HG02798 (cell line): ENCODE measurements at regions not wholly inside any gene's neighbourhood (a gene's known extent, or its start where the extent isn't known, plus 50 kb on each side); places are given as distances from the start of the nearest gene placed in this dataset.

Experiments
- ATAC-seq: cut with Tn5 transposase; IDR thresholded peaks from one replicate; pipeline ENCODE4 v1.9.1; 2021; ENCODE audit warnings: mild to moderate bottlenecking; ENCODE audit not compliant: unreplicated experiment, poor library complexity

GRCh38 chr6:106886081-106886843 lies 88.3 kb downstream of the CD24 start:
- ATAC-seq = no peak

DNA sequence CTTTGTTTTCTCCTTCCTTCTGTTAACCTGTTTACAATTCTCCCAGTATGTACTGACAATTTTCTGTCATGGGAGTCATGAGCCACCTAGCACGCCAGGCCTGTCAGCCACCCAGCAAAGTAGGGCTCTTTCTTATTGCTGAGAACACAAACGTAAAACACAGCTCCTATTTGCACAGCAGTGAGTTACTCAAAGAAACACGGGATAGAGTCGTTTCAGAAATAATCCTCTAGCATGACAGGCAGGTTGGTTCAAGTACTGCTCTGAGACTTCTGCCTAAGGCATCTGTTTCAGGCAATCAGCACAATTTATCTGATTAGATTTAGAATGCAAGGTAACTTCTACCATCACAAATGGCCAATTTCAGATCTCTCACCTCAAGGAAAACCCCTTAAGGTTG lies 88.8 kb downstream of the CD24 start:
- ATAC-seq = no peak

- no peak for ATAC-seq
These were observed 90.0 kb downstream of the CD24 start for GRCh38 chr6:106884576-106884975.

DNA sequence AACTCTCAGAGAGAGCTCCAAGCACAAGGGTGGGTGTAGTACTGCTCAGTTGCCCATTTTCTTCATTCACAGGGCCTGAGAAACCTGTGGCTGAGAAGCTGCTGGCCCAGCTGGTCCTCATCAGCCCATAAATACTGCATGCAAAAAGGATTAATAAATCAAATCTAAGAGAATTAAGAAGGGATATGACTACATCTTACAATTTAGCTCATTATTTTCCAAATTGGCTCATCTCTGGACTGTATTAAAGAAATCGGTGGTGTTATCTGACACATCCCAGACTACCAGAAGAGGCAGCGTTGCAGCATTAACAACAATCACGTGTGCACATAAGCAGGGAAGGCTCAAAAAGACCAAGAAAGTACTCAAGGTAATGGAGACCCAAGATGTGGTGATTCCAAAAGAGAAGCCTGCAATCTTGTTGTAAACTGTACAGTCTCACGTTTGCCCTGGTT lies 90.7 kb downstream of the CD24 start:
- ATAC-seq = no peak

DNA sequence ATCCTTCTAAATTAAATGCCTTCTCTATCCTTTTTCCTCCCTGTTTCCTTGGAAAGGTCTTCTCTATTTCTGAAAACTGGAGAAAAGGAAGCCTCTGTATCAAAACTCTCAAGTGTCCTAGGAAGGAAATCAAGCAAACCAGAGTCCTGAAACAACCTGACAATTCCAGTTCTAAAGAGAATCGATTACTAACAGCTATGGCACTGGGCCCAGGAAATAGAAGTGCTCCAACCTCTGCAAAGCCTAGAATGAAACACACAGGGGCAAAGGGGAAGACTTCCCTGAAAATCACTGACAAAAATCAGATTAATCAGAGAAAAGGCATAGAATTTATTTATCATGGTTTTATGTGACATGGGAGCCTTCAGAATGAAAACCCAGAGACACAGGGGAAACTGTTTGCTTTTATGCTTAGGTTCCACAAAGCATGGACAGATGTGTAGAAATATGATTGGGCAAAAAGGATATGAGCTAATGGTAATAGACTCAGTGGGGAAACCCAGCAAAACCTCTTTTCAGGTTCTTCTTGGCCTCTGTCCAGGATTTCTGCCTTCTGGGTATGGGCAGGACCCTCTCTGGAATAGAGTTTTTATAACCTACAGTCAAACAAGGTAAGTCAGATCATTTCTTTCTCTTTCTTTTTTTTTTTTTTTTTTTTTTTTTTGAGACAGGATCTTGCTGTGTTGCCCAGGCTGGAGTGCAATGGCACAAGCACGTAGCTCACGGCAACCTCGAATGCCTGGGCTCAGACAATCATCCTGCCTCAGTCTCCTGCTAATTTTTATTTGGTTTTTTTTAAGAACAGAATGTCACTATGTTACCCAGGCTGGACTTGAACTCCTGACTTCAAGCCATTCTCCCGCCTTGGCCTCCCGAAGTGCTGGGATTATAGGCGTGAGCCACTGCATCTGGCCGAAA lies 91.7 kb downstream of the CD24 start:
- no peak for ATAC-seq

DNA sequence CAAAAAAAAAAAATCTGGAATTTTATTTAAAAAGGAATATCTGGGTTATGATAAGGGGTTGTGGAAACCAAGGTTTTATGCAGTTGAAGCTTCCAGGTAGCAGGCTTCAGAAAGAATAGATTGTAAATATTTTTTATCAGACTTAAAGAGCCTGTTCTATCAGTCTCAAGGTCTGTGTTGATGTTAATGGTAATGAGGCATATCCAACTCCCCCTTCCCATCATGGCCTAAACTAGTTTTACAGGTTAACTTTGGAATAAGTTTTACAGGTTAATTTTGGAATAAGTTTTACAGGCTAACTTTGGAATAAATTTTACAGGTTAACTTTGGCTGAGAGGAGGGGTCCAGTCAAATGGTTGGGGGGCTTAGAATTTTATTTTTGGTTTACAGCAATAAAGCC lies 92.4 kb downstream of the CD24 start:
- ATAC-seq = no peak

- ATAC-seq = no peak
These were observed 93.6 kb downstream of the CD24 start for GRCh38 chr6:106880952-106881351.

DNA sequence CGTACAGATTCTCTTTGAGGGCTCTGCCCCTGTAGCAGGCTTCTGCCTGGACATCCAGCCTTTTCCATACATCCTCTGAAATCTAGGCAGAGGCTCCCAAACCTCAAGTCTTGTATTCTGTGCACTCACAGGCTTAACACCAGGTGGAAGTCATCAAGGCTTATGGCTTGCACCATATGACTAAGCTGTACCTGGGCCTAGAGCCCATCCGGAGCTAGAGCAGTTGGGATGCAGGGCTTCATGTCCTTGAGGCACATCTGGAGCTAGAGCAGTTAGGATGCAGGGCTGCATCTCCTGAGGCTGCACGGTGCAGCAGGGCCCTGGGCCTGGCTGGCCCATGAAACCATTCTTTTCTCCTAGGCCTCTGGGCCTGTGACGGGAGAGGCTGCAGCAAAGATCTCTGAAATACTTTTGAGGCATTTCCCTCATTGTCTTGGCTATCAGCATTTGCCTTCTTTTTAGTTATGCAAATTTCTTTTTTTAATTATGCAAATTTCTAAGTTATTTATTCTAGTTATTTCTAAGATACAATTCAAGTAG lies 98.7 kb downstream of the CD24 start:
- ATAC-seq = no peak

DNA sequence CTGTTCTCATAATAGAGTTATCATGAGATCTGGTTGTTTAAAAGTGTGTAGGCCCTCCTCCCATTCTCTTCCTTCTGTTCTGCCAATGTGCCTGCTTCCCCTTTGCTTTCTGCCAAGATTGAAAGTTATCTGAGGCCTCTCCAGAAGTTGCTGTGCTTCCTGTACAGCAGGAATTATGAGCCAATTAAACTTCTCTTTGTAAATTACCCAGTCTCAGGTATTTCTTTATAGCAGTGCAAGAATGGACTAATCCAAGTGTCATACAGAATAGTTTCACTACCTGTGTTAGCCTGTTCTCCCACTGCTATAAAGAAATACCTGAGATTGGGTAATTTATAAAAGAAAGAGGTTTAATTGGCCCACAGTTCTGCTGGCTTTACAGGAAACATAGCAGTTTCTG lies 100.0 kb downstream of the CD24 start:
- ATAC-seq = no peak

- no peak for ATAC-seq
These were observed 102.5 kb downstream of the CD24 start for GRCh38 chr6:106872049-106872448.

- no peak for ATAC-seq
These were observed 103.5 kb downstream of the CD24 start for GRCh38 chr6:106870824-106871717.

GRCh38 chr6:106870069-106870468 lies 104.5 kb downstream of the CD24 start:
- no peak for ATAC-seq

DNA sequence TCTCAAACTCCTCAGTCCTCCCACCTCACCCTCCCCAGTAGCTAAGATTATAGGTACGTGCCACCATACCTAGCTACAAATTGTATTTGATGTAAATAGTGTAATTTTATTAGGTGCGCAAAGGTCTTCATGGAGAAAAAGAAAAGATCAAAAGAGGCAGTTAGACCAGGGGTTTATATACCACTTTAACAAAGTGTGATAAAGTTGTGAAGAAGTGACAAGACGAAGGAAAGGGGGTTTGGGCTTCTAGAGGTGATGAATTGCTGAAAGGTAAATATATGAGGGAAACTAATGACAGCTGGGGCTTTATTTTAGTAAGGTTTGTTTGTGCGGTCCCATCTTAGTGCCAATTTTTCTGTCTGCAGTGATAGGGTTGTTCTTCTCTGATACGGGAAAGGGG lies 105.3 kb downstream of the CD24 start:
- ATAC-seq = no peak

GRCh38 chr6:106866875-106867658 lies 107.5 kb downstream of the CD24 start:
- no peak for ATAC-seq

- ATAC-seq = no peak
These were observed 111.7 kb downstream of the CD24 start for GRCh38 chr6:106862858-106863257.

DNA sequence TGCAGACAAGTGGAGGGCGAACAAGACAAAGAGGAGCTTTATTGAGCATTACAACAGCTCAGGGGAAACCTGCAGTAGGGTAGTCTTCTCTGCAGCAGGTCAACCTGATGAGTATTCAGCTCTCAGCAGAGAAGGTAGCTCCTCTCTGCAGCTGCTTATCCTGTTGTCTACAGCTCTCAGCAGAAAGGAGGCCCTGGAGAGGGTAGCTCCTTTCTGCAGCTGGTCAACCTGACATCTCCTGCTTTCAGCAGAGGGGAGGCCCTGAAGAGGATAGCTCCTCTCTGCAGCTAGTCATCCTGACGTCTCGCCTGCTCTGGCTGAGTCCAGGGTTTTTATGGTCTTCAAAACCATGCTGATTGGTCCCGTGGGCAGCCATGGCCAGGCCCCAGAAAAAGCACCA lies 113.6 kb downstream of the CD24 start:
- ATAC-seq = no peak

GRCh38 chr6:106858653-106859092 lies 115.9 kb downstream of the CD24 start:
- ATAC-seq = no peak

GRCh38 chr6:106857771-106858652 lies 116.5 kb downstream of the CD24 start:
- no peak for ATAC-seq
